NCI-H1105 (cell line): ENCODE measurements at regions not wholly inside any gene's neighbourhood (a gene's known extent, or its start where the extent isn't known, plus 50 kb on each side); places are given as distances from the start of the nearest gene placed in this dataset.
"Not testable (repeated sequence)": the region's sequence is repeated elsewhere in the genome, so short reads cannot be mapped to it uniquely, and the experiment has no call there.

Source experiments
- DNase-seq: peaks from one replicate; lab custom pipeline; 2025; lab: John Stamatoyannopoulos, UW

DNA sequence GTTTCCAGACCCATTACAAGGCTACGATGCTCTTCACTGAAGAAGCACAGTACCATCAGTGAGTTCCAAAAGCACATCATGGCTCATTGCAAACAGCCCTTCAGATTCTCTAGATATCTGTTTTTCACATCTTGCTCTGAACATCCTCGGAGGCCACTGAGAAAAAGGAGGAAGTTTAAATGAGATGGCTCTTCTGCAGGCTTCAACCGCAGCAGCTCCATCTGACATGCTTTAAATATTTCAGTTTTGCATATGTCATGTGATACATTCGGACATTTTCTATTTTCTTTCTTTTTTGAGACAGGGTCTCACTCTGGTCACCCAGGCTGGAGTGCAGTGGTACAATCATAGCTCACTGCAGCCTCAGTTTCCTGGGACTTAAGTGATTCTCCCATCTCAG lies 396.8 kb downstream of the NPIPA8 start:
- DNase-seq, result no peak

DNA sequence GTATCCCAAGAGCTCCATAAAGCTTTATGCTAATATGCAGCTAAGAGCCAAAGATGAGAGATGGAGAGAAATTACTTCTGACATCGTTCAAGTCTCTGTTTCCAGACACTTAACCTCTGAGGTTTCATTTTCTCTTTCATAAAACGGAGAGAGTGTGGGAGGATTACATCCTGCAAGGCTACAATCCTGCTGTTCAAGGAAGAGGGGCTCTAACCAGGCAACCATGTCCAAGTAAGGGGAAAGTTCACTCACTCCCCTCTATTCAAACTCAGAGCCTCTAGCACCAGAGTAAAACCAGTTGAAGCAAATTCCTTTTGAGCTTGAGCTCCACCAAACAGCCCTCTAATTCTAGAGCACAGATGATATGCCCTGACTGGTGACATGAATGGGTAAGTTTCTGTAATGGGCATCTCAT lies 397.4 kb downstream of the NPIPA8 start:
- no peak for DNase-seq

DNA sequence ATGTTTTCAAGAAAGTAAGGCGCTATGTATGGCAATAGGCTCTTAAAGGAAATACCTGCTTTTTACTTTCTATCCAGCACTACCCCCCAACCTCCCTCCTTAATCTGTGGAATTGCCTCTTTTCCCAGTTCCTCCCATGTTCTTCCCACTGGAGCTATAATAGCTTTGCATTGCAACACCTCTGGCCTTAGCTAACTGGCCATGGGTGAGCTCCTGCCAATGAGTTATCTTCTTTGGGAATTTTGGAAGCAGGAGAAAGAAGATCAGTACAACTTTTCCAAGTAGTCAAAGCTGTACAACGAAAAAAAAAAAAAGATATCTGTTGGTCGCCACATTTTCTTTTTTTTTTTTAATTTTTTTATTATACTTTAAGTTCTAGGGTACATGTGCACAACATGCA lies 398.0 kb downstream of the NPIPA8 start:
- no peak for DNase-seq

DNA sequence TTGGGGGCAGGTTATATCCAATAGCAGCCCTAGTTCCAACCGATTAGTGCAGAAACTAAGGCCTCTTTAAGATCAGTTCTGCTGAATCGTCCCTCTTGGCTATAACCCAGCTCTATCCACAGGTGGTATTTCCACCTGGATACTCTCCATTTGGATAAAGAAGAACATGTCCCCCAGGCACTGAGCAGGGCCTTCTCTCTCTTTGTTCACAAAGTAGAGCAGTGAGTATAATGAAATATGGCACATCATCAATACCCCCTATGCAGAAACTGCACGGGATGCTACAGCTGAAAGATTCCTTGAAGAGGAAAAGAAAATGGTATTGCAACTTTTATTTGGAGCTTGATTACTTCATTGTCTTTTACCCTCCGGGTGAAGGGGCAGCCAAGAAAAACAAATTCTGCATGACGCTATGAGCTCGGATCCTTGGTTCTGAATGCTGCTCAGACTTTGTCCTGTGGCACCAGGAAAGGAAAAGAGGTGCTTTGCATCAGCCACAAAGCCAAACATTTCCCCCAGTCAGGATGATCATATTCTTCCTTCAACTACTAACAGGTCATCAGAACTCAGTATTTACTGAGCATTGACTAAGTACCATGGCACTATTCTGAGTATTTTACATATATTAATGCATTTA lies 399.7 kb downstream of the NPIPA8 start:
- DNase-seq, result no peak

DNA sequence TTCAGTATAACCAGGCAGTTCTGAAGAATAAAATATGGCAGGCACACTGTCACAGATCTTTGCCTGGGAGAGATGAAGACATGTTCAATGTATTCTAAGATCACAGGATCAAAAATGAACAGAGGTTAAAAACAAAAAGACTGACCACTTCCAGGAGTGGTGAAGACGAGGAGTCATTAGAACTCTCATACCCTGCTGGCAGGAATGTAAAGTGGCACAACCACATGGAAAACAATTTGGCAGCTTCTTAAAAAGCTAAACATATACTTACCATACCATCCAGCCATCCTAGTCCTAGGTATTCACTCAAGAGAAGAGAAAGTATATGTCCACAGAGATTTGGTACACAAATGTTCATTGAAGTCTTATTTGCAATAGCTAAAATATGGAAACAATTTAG lies 406.3 kb downstream of the NPIPA8 start:
- DNase-seq, result no peak

DNA sequence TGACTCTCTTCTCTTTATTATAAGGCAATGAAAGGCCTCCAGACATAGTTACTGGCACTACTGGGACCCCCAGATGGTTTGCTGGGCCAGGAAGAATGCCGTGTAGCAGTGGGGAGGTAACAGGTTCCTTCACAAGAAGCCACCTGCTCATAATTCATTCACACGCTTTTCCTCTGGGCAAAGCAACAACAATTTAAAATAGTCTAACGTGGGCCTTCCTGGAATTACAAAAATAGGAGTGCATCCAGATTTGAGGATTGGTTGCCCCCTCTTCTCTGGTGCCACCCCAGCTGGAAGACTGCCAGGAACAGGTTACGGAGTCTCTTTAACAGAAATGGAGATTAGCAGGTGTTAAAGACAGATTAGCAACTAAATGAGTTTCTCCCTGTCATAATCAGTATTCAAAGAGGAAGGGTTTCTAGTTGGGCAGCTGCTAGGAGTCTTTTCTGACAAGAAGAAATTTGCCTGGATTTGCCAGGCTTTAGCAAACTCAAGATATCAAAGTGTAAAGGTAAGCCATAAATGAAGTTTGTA lies 409.6 kb downstream of the NPIPA8 start:
- DNase-seq, result no peak

DNA sequence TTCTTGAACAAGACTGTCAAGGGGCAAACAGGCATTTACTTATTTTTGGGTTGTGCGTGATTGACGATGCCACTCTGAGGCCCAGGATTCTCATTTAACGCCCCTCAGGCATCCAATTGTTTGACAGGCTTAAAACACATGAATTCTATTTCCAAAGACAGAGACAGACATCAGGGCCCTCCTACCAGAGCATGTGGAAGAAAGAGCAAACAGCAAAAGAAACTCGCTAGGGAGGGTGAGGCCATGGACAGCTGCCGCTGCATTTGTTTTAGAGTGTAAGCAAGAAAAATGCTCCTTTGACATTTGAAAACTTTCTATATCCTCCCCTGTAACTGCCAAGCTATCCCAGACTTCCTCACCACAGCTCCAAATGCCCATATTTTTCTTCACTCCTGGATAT lies 410.1 kb downstream of the NPIPA8 start:
- no peak for DNase-seq

DNA sequence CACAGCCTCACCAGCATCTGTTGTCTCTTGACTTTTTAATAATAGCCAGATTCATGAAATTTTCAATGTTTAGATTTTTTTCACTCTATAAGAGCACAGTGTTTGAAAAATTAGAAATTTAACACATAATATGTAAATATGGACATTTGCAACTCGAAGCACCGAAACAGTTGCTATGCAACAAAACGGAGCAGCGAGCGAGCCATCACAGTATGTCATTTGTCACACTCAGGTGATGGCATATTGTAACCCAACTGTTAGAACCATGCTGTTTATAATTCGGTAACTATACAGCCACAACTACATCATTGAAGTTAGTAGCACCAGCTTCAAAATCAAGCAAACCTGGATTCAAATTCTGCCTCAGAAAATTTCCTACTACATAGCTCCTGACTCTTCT lies 410.8 kb downstream of the NPIPA8 start:
- DNase-seq, result no peak

DNA sequence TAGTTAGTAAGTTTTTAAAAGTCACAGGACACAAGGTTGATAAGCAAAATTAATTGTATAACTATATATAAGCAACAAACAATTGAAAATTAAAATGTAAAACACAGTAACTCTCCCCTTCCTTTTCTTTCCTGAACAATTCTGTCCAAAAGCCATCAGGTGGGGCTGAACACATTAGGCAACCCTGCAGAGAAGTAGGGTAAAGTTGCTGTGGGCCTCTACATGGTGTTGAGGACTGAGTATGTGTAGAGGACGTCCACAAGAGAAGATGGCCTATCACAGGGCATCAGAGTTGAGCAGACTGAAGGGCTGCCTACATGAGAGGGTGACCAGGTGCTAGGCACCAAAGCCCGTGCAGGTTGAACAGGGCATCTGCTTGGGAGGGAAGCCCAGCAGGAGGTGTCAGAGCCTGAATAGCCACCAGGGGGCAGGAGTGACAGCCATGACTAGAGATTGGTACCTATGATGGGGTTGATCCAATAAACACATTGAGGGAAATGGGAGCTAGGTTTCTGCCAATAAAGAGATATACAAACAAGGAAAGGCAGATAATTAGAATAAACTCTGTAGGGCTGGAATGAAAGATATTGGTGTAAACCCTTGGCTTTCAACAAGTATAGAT lies 415.1 kb downstream of the NPIPA8 start:
- DNase-seq, result no peak

DNA sequence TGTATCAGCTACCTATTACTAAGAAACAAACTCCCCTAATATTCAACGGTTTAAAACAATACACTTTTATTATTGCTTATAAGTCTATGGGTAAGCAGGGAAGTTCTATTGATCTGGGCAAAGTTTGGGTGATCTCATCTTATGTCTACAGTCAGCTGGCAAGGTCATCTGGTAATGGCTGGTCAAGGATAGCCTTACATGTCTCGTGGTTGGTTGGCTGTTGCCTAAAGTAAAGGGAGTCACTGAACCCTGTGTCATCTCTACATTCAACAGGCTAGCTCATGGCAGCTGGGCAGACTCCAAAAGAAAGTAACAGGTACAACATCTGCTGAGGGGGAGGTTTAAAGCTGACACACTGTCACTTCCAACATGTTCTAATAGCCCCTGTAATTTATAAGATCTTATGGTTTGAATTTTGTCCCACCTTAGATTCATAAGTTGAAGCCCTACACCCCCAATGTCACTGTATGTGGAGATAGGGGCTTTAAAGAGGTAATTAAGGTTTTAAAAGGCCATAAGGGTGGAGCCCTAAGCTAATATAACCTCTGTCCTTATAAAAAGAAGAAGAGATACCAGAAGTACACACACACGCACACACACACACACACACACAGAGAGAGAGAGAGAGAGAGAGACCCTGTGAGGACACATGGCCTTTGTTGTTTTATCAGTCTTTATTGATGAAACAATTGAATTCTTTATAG lies 419.1 kb downstream of the NPIPA8 start:
- no peak for DNase-seq

DNA sequence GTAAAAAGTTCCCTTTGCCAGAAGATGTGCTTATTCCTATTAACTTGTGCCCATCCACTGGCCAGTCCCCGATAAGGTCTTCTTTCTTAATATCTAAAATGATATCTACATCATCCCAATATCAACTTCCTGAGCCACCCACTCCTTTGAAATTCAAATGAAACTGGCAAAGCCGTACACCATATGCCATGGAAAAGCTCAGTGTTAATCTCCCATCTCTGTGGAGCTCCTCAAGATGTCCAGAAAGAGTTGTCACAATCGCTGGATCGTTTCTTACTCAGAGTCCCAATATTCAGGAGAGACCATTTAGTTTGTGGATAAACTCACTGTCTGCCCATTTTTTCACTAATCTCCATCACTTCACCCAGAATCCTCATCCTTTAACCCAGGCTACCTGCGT lies 420.7 kb downstream of the NPIPA8 start:
- DNase-seq, result no peak

DNA sequence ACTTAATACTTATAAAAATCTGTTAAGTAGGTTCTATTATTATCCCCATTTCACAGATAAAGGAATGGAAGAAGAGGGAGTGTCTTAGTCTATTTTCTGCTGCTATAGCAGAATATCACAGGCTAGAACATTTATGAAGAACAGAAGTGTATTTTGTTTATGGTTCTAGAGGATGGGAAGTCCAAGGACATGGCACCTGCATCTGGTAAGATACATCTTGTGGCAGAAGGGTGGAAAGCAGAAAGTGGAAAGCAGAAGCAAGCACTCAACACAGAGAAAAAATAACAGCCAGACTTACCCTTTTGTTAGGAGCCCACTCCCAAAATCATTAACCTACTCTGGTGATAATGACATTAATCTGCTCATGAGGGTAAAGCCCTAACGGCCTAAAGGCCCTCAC lies 422.4 kb downstream of the NPIPA8 start:
- DNase-seq, result no peak

DNA sequence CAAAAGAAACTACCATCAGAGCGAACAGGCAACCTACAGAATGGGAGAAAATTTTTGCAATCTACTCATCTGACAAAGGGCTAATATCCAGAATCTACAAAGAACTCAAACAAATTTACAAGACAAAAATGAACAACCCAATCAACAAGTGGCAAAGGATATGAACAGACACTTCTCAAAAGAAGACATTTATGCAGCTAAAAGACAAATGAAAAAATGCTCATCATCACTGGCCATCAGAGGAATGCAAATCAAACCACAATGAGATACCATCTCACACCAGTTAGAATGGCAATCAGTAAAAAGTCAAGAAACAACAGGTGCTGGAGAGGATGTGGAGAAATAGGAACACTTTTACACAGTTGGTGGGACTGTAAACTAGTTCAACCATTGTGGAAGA lies 425.0 kb downstream of the NPIPA8 start:
- DNase-seq, result not testable (repeated sequence)

DNA sequence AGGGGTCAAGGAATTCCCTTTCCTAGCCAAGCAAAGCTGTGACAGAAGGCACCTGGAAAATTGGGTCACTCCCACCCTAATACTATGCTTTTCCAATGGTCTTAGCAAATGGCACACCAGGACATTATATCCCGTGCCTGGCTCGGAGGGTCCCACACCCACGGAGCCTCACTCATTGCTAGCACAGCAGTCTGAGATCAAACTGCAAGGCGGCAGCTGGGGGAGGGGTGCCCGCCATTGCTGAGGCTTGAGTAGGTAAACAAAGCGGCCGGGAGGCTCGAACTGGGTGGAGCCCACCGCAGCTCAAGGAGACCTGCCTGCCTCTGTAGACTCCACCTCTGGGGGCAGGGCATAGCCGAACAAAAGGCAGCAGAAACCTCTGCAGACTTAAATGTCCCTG lies 429.9 kb downstream of the NPIPA8 start:
- DNase-seq, result not testable (repeated sequence)

DNA sequence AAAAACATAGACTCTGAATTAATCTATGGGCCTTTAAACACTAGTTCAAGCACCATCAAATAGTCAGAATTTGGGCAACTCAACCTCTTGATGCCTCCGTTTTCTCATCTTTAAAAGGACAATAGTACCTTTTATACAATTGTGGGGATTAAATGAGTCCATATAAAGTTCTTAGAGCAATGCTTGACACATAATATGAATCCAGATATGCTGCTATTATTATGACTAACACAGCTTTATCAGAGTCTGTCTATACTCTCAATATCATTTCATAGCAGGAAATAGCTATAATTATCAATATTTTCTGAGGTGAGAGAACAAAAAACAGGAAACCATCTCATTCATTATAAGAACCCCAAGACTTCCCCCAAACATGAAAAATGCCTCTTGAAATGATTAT lies 430.5 kb upstream of the XYLT1 start:
- DNase-seq, result no peak

DNA sequence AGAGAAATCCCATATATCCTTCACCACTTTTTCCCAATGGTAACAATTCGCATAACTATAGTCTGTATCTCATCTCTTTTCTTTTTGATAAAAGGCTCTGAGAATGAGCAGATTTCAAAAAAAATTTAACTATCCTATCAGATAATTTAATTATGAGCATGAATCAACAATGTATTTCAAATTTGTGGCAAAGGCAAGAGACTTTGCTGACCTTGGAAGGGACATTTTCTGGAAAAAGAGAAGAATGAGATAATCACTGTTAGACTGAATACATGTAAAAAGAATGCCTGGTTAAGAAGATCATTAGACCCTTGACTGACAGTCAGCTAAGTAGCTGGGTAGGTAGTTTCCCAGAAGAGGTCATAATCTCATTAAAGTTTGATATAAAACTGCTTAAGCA lies 428.4 kb upstream of the XYLT1 start:
- no peak for DNase-seq

DNA sequence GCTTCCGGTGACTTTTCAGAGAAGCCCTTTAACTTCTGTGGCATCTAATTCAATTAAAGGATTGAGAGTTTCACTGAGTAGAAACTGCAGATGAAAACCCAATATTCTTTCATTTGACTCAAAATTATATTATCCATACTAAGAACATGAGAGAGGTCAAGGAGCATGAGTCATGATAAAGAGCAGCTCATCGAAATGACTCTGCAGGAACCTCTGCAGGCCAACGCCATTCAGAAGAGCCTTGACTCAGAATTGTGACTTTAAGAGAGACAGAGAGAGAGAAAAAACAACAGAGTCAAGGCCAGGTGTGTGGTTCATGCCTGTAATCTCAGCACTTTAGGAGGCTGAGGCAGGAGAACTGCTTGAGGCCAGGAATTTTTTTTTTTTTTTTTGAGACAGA lies 417.2 kb upstream of the XYLT1 start:
- no peak for DNase-seq

DNA sequence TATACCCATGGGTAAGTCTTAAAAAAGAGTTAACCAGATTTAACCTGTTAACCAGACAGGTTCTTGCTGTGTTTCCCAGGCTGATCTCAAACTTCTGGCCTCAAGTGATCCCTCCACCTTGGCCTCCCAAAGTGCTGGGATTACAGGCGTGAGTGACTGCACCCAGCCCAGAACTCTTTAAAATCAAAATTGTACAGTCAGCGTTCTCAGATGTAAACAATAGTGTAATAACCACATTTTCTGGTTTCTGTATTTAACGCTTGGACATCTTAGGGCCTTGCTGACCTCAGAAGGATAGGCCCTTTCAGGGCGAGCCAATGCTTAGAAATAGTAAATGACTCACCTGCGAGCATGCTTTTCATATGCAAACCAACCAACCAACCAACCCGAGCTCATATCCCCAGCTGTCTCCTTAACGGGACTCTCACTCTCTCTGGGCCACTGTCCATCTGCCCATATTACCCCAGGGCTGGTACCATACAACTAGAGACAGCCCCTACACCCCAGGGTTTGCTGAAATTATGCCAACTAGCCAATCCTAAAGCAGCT lies 415.0 kb upstream of the XYLT1 start:
- DNase-seq, result no peak

DNA sequence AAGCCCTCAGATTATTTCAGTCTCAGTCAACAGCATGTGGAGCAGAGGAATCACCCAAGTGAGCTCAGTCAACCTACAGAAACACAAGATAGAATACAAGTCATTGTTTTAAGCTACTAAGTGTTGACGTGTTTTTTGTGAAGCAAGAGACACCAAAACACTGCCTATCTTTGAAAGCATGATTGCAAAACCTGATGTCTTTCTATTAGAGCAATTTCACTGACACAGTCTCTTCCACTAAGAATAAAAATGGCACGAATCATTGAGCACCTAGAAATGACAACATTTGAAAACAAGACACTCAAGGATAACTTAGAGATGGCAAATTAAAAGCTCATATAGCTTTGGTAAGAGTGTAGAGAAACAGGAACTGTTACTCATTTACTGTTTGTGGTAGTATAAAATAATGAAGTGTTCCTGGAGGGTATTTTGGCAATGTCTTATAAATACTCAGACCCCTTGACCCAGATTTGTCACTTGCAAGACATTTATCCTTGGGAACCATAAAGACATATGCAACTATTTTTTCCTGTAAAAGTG lies 407.1 kb upstream of the XYLT1 start:
- no peak for DNase-seq

DNA sequence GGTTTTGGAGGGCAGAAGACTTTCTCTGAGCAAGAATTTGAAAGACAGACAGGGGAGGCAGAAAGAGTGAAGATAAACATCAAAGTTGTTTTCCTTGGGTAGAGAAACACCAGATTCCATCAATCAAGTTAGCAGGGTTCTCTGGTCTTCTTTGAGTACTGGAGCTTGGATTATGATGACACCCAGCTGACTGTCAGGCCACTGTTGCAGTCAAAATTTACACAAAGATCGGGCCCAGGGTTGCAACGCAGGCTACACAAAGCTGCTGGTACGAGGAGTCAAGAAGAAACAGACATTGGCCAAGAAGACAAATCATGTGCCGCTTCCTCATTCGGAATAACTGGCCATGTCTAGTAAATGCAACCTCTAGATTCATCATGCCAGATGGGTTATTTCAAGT lies 396.2 kb upstream of the XYLT1 start:
- DNase-seq, result no peak

DNA sequence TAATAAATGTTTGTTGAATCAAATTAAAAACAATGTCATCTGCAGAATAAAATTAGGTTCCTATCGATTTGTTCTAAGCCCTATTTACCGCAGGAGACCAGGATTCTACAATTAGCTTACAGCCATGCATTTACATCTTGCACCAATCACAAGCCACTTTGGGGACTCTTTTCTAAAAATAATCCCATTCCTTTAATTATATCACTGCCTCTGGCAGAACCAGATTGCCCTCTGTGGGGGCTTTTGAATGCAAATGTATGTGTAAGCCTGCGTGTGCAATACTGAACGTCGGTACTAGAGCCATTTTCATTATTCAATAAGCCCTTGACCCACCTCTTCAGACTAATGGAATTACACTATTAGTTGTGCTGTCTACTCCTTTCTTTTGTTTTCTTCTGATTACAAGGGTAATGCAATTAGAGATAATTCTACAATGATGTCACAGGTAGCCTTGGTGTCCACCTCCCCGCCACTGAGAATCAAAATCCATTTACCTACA lies 391.3 kb upstream of the XYLT1 start:
- no peak for DNase-seq

DNA sequence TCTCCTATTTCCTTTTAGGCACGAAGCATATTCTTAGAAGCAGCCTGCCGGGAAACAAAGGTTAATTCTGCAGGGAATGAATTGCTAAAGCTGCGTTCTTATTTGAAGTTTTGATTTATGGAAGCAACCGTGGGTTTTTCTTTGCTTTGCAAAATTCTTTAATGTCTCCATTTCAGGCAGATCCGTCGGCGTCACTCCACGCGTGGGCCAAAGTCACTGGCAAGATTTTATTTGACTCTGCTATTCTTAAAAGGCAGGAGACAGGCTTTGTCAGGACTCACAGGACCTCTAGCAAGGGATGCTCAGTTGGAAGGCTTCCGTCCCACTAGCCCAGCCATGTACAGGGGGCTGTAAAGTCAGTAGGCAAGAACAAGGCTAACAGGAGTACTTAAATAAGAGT lies 387.3 kb upstream of the XYLT1 start:
- DNase-seq, result no peak

DNA sequence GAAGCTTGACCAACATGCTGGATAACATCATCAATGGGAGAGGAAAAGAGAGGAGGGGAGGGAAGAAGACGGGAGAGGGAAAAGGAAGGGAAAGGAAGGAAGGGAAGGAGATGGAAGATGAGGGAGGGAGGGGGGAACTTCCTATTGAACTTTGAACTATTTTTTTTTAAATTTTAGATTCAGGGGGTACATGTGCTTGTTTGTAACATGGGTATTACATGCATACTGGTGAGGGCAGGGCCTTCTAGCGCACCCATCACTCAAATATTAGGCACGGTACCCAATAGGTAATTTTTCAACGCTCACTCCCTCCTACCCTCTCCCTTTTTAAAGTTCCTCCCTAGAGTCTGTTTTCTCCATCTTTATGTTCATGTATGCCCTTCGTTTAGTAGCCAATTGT lies 383.2 kb upstream of the XYLT1 start:
- no peak for DNase-seq
